ENCODE measurements at regions not wholly inside any gene's neighbourhood (a gene's known extent, or its start where the extent isn't known, plus 50 kb on each side); places are given as distances from the start of the nearest gene placed in this dataset.

DNA sequence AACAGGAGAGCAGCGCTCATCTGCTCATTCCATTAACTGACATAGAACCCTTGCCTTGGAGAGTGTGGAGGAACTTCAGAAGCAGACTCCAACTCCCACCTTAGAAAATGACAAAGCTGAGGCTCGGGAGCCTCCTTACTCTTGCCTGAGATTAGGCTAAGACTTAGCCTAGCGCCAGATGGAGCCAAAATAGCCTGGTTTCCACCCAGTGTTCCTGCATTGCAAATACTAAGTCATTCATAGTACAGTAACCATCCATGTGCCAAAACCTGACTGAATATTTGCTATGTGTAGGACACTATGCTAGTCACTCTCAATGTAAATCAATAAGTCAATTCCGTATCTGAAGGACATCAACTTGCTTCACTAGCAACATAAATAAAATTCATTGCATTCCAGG, 387.4 kb upstream of the CPEB2 start:
- Histone ChIP-seq H3K4me2 (ENCODE audit: insufficient read depth in 1 of 2, low read depth in 2 of 2, low read length in 2 of 2) (no peak overlapping the region), H3K4ac (replicated peaks; ENCODE audit: insufficient read length, low read depth, low read length) (no peak overlapping the region), H2BK12ac (ENCODE audit: low read depth, low read length) (no peak overlapping the region), H4K8ac (ENCODE audit: extremely low read depth, insufficient read depth, low read length) (no peak overlapping the region), H3K36me3 (ENCODE audit: control insufficient read depth in 2 of 4, insufficient read depth in 4 of 4, low read length in 3 of 4) (no peaks in the 10 kb centered on the region; a peak in 1 of 8 replicates), H3K14ac (ENCODE audit: insufficient read length) (no peak overlapping the region), H2AFZ (ENCODE audit: low read length) (no peak overlapping the region), H3K4me1 (replicated peaks in 1 of 4; ENCODE audit: control insufficient read depth in 3 of 4, insufficient read depth in 4 of 4, low read length in 3 of 4) (no peaks in the 10 kb centered on the region), H3K79me2 (ENCODE audit: control insufficient read depth in 1 of 2, insufficient read depth in 2 of 2, low read length in 2 of 2) (no peaks in the 10 kb centered on the region), H2BK120ac (replicated peaks; ENCODE audit: low read depth, low read length) (no peak overlapping the region), H2AK5ac (ENCODE audit: low read depth, low read length) (no peak overlapping the region), H3K4me3 (ENCODE audit: extremely low read depth in 1 of 4, insufficient read depth in 2 of 4, low read depth in 3 of 4, low read length in 4 of 4) (no peak overlapping the region), H3K27me3 (replicated peaks in 1 of 4; ENCODE audit: control insufficient read depth in 3 of 4, extremely low read depth in 1 of 4, insufficient read depth in 3 of 4, low read length in 3 of 4) (no peaks in the 10 kb centered on the region), H3K56ac (replicated peaks; ENCODE audit: insufficient read length, low read depth, low read length) (no peak overlapping the region), H2BK20ac (ENCODE audit: low read length) (no peak overlapping the region), H4K20me1 (replicated peaks in 1 of 2; ENCODE audit: control insufficient read depth in 1 of 2, insufficient read depth in 2 of 2, low read length in 2 of 2) (no peaks in the 10 kb centered on the region), H2BK5ac (ENCODE audit: low read depth, low read length) (no peak overlapping the region), H4K91ac (replicated peaks; ENCODE audit: insufficient read length, low read length) (no peak overlapping the region), H2BK15ac (ENCODE audit: low read length) (no peak overlapping the region), H4K5ac (ENCODE audit: insufficient read length, low read depth, low read length) (no peak overlapping the region), H3K9me3 (ENCODE audit: insufficient read depth in 2 of 2, low read depth in 1 of 2, low read length in 1 of 2) (no peaks in the 10 kb centered on the region), H3K79me1 (ENCODE audit: low read depth, low read length) (no peaks in the 10 kb centered on the region), H3K23me2 (ENCODE audit: low read depth, low read length) (no peaks in the 10 kb centered on the region), H3K9ac (replicated peaks in 1 of 4; ENCODE audit: extremely low read depth in 1 of 4, low read depth in 3 of 4, low read length in 3 of 4) (no peak overlapping the region), H3K18ac (ENCODE audit: extremely low read depth, low read length) (no peak overlapping the region), H3K23ac (ENCODE audit: insufficient read length) (no peak overlapping the region), H3K27ac (ENCODE audit: low read depth, low read length) (no peak overlapping the region)
- DNase-seq (ENCODE audit: low read depth in 1 of 2, low spot score in 2 of 2): no peak
- ChIA-PET CTCF (ENCODE audit: partially characterized antibody) (no interaction called here), POLR2A (ENCODE audit: partially characterized antibody) (no interaction called here)
- no peak for FAIRE-seq
- no peak for TF ChIP-seq CHD1 (IDR thresholded peaks at IDR 0.05; ENCODE audit: low read depth, low read length)
- TF ChIP-seq CBX5 (IDR thresholded peaks at IDR 0.05; ENCODE audit: low read depth, low read length): no peak
- no peak for TF ChIP-seq BACH1 (IDR thresholded peaks at IDR 0.05; ENCODE audit: low read length)
- no peak for TF ChIP-seq FOSL1 (IDR thresholded peaks at IDR 0.05; ENCODE audit: insufficient read depth, low read depth, low read length)
- TF ChIP-seq RXRA (IDR thresholded peaks at IDR 0.05; ENCODE audit: insufficient read depth, low read depth, low read length): no peak
- TF ChIP-seq KDM1A (IDR thresholded peaks at IDR 0.05; ENCODE audit: borderline replicate concordance, low read length): no peak
- 70% methylated on average over 4 of the region's 4 CpGs; no CpG with 5 or more reads in 1 of the 2 experiments for WGBS, 2 experiments (ENCODE audit: extremely low coverage in 1 of 2, insufficient coverage in 1 of 2, insufficient read length in 1 of 2, insufficient replicate concordance in 2 of 2, low coverage in 1 of 2, low lambda C conversion rate in 2 of 2, missing lambda C conversion rate in 1 of 2)

All from H1 (cell line).